ENCODE measurements at regions not wholly inside any gene's neighbourhood (a gene's known extent, or its start where the extent isn't known, plus 50 kb on each side); places are given as distances from the start of the nearest gene placed in this dataset.

- DNase-seq = no peak
These were observed 98.2 kb upstream of the SLC22A11 start for GRCh38 chr11:64457416-64458010.

- no peak for DNase-seq
These were observed 96.7 kb upstream of the SLC22A11 start for GRCh38 chr11:64458997-64459396.

GRCh38 chr11:64459609-64460008 lies 96.1 kb upstream of the SLC22A11 start:
- DNase-seq = no peak

- DNase-seq = no peak
These were observed 94.7 kb upstream of the SLC22A11 start for GRCh38 chr11:64461081-64461480.

- no peak for DNase-seq
These were observed 89.5 kb upstream of the SLC22A11 start for GRCh38 chr11:64466115-64466718.

GRCh38 chr11:64469288-64469687 lies 86.5 kb upstream of the SLC22A11 start:
- DNase-seq = no peak

- DNase-seq = no peak
These were observed 82.9 kb upstream of the SLC22A11 start for GRCh38 chr11:64472593-64473455.

- no peak for DNase-seq
These were observed 81.1 kb upstream of the SLC22A11 start for GRCh38 chr11:64474680-64475079.

- no peak for DNase-seq
These were observed 80.6 kb upstream of the SLC22A11 start for GRCh38 chr11:64475145-64475544.

GRCh38 chr11:64476881-64477280 lies 78.9 kb upstream of the SLC22A11 start:
- DNase-seq = no peak

- no peak for DNase-seq
These were observed 78.1 kb upstream of the SLC22A11 start for GRCh38 chr11:64477675-64478074.

- no peak for DNase-seq
These were observed 73.2 kb upstream of the SLC22A11 start for GRCh38 chr11:64482588-64482987.

- DNase-seq = no peak
These were observed 71.3 kb upstream of the SLC22A11 start for GRCh38 chr11:64484191-64485022.

- no peak for DNase-seq
These were observed 70.7 kb upstream of the SLC22A11 start for GRCh38 chr11:64485074-64485473.

- DNase-seq = no peak
These were observed 65.8 kb upstream of the SLC22A11 start for GRCh38 chr11:64489831-64490441.

- DNase-seq = no peak
These were observed 65.1 kb upstream of the SLC22A11 start for GRCh38 chr11:64490562-64491216.

- no peak for DNase-seq
These were observed 63.2 kb upstream of the SLC22A11 start for GRCh38 chr11:64492561-64492960.

GRCh38 chr11:64498136-64498535 lies 57.6 kb upstream of the SLC22A11 start:
- DNase-seq = no peak

GRCh38 chr11:64499261-64500004 lies 56.3 kb upstream of the SLC22A11 start:
- DNase-seq = no peak

GRCh38 chr11:64500176-64501013 lies 55.3 kb upstream of the SLC22A11 start:
- peak; percentile 88 for DNase-seq
